ENCODE measurements at regions not wholly inside any gene's neighbourhood (a gene's known extent, or its start where the extent isn't known, plus 50 kb on each side); places are given as distances from the start of the nearest gene placed in this dataset.

GRCh38 chr2:41912337-41912736, 135.5 kb upstream of the PKDCC start:
- TF ChIP-seq CTCF (IDR thresholded peaks at IDR 0.05; ENCODE audit: insufficient read depth, low read depth, low read length) (no peak), EZH2 (IDR thresholded peaks at IDR 0.05; ENCODE audit: insufficient read depth, low read length) (no peak)

Measured in astrocyte (in vitro differentiated cells and primary cell).